KBM-7 (cell line): ENCODE measurements at regions not wholly inside any gene's neighbourhood (a gene's known extent, or its start where the extent isn't known, plus 50 kb on each side); places are given as distances from the start of the nearest gene placed in this dataset.

ENCODE experiments used
- DNase-seq: peaks from one replicate; pipeline ENCODE4 v3.0.0-alpha.2; 2015
- in situ Hi-C: fragments of 300-500 bp; cut with MboI; formaldehyde crosslinking; loops from 2 replicates; pipeline ENCODE4 v1.14.3; 2020; ENCODE audit warnings: low sequenced_read_pairs, low pct_unique_long_range_greater_than_20kb, mixed read lengths

DNA sequence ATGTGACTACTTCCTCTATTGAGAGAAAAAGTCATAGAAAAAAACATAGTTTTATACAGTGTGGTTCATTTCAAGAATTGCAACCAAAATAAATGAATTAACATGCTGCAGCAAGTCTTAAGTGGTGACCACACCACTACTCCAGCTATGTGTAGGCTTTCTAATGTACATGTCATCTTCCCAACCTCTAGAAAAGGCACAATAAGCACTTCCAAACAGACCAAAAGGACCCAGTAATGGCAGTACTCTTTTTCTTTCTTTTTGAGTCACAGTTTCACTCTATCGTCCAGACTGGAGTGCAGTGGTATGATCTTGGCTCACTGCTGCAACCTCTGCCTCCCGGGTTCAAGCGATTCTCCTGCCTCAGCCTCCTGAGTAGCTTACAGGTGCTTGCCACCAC lies 219.3 kb upstream of the KBTBD8 start:
- DNase-seq: no peak
- in situ Hi-C loops: no loop called here

GRCh38 chr3:66785191-66785909 lies 212.8 kb upstream of the KBTBD8 start:
- DNase-seq: no peak
- in situ Hi-C loops: no loop called here

DNA sequence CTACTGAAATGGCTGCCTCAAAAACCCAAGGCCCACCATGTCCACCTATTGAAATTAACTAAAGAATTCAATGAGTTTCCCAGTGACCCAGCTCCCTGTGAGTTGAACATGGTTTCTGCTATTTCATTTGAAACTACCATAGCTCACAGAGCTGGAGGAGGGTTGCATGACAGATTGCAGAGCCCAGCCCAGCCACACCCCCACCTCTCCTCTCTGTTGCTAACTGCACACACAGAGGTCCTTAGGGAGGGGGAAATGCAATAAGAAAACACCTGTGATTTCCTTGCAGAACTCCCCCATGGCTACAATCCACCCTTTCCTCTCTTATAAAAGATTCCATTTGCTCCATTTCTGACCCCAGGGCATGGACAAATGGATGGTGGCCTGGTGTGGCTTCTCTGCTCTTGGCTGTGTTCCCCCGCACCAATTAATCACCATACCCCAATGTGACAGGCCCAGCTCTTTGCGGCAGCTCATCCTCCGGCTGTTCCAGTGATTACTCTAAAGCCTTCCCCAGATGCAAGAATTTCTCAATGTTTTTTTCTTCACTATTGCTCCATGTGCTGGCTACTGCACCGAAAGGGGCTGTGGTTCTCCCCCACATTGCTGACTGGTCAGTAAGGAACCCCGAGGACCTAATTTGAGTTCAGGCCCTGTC lies 208.4 kb upstream of the KBTBD8 start:
- in situ Hi-C loops: no loop called here
- no peak for DNase-seq

- DNase-seq: no peak
- in situ Hi-C loops: no loop called here
These were observed 206.0 kb upstream of the KBTBD8 start for GRCh38 chr3:66792086-66792485.

DNA sequence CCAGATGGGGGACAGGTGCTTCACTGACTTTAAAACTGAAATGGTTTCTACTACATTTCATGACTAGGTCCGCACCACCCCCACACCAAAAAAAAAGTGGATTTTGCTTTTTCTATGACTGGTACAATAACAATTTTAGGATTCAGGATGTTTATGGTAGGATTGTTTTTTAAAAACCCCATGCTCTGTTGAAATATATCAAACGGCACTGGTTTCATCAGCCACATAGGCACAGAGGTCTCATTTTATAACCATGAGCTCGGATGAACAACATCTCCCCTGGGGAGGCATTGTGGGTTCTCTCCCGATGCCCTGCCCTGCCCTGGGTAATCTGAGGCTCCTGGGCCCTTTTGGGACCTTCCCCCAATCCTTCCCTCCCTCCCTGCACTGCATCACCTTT lies 202.7 kb upstream of the KBTBD8 start:
- in situ Hi-C loops: no loop called here
- DNase-seq: no peak

GRCh38 chr3:66796343-66796742 lies 201.8 kb upstream of the KBTBD8 start:
- no peak for DNase-seq
- in situ Hi-C loops: no loop called here

GRCh38 chr3:66797889-66798560 lies 200.1 kb upstream of the KBTBD8 start:
- DNase-seq: no peak
- in situ Hi-C loops: no loop called here

DNA sequence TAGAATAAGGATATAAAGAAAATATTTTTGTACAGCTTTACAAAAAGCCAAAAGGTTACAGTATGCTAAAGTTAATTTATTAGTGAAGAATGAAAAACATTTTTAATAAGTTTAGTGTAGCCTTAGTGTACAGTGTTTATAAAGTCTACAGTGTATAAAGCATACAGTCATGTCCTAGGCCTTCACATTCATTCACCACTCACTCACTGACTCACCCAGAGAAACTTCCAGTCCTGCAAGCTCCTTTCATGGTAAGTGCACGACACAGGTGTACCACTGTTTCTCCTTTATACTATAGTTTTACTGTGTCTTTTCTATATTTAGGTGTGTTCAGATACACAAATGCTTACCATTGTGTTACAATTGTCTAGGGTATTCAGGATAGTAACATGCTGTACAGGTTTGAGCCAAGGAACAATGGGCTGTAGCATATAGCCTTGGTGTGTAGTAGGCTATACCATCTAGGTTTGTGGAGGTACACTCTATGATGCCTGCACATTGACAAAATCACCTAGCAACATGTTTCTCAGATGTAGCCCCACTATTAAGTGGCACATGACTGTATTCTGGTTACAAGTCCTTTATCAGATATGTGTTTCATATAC lies 197.1 kb upstream of the KBTBD8 start:
- in situ Hi-C loops: loop anchor here (25.0 kb wide), 1 partner anchor 539 kb away; no protein-coding TSS in a partner anchor
- DNase-seq: no peak

DNA sequence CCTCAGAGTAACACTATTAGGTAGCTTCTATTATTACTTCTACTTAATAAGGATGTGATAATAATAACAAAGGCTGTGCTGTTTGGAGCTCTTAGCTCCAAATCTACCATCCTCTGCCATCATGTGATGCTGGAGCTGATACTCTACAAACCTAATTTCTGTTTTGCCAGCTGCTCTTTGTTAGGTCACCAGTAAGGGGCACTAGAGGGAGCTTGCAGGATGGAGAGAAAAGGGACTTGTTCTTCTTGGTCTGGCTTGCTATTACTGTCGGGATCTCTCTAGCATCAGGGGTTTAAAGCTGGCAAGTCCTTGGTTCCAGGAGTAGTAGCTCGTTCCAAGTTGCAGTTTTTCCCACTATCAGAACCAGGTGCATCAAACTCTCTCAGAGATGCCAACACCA lies 194.9 kb upstream of the KBTBD8 start:
- in situ Hi-C loops: loop anchor here (25.0 kb wide), 1 partner anchor 541 kb away; no protein-coding TSS in a partner anchor
- DNase-seq: no peak

DNA sequence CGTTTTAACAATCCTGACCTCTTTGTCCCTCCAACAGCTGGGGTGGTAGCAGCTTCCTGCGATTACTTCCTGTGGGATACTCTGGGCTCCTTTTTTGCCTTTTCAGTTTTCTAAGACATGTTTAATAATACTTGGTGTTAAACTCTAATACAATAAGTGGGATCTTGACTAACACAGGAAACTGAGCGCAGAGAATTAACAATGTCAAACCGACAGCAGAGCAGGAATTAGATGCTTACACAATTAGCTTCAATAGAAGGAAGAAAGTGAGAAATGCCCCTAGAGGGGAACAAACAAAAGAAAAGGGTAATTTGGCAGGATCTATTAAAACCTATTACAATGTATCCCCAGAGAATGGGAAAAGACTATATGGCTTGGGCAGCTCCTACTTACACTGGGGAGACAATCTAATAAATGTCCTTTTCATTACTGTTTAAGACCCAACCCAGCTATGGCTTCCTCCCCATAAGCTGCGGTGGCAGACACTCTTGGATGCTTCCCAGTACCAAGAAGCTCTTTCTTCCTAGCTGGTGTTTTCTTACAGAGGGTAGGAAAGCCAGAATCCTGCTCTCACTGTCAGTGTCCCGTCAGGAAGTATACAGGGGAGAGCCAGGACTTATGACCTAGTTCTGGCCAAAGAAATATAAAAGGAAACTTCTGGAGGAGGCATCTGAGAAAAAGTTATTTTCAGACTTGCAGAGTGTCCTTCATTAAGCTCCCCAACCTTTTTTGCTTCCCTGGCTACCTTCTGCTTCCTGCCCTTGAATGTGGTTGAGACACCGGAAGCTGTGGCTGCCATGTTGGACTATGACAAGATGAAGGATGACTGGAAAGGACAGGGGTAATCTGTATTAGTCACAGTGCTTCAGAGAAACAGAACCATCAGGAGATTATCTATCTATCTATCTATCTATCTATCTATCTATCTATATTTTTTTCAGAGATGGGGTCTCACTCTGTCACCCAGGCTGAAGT lies 194.1 kb upstream of the KBTBD8 start:
- in situ Hi-C loops: loop anchor here (25.0 kb wide), 1 partner anchor 542 kb away; no protein-coding TSS in a partner anchor
- no peak for DNase-seq

DNA sequence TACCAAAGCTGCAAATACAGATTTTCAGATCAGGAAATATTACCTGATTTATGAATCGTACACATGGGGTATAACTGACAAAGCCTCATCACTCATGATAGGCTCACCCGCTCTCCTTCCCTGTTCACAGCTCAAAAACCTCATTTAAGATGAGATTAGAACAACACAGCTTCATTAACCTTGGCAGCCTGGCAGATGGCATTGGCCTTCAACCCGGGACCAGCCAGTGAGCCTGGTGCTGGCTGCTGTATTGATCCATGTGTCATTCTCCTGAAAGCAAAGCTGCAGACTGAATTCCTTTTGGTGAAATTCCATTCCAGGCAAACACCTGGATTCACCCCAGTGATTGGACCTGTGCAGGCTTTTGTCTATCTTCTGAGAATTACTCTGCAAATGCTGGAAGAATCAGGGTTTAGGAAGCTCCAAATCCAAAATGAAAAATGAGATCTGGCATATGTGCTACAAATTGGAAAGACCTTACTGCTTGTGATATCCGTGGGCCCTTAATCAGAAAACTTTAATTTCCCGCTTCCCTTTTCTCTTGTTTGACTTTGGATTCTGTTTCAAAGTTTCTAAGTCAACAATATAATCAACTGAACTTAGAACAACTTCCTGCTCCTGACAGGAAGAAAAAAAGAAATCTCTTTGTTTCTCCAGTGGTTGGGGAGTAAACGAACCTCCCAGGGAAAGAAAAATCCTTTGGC lies 189.1 kb upstream of the KBTBD8 start:
- DNase-seq: no peak
- in situ Hi-C loops: loop anchor here (25.0 kb wide), 1 partner anchor 547 kb away; no protein-coding TSS in a partner anchor

GRCh38 chr3:66809595-66809958 lies 188.5 kb upstream of the KBTBD8 start:
- in situ Hi-C loops: loop anchor here (25.0 kb wide), 1 partner anchor 547 kb away; no protein-coding TSS in a partner anchor
- DNase-seq: no peak

DNA sequence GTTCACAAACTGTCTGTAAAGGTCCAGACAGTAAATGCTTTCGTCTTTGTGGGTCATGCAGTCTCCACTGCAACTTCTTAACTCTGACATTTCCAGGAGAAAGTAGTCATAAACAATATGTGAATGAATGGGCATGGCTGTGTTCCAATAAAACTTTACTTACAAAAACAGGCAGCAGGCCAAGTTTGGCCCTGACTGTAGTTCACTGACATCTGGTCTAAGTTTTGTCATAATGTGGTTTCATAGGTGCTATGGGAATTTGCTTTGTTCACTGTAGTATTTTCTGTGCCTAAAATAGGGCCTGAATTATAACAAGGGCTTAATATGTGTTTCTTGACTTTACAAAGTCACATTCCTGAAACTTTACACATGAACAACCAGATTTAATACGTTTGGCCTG lies 186.0 kb upstream of the KBTBD8 start:
- DNase-seq: no peak
- in situ Hi-C loops: loop anchor here (25.0 kb wide), 1 partner anchor 550 kb away; no protein-coding TSS in a partner anchor

- in situ Hi-C loops: loop anchor here (25.0 kb wide), 1 partner anchor 550 kb away; no protein-coding TSS in a partner anchor
- no peak for DNase-seq
These were observed 185.4 kb upstream of the KBTBD8 start for GRCh38 chr3:66812741-66813140.

DNA sequence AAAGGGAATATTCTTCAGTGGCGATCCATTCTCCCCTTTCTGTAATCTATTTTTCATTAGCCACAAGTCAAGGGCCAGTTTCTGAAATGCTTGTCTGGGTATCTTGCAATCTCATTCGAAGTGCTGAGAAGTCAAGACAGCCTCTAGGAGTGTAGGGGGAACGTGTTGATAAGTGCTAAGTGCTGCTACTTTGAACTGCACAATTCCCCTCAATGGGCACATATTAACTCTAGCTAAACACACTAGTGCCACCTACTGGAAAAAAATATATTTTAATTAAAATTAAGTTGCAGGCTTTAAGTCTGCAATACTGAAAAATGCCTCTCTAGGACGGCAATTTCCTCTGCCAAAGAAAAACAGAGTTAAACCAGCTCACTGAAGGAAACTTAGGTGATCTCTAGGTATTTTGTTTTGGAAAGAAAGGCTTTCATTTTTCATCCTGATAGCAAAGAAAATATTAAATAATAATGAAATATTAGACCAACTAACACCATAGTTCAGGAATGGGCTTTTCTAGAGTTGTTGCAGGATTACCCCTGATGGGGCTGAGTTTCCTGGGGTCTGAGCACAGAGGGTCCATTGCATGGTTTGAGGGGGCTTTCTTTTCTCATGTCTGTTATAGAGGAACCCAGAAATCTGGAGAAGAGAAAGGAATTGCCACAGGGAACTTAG lies 181.9 kb upstream of the KBTBD8 start:
- in situ Hi-C loops: loop anchor here (25.0 kb wide), 1 partner anchor 554 kb away; no protein-coding TSS in a partner anchor
- DNase-seq: peak; percentile 67

GRCh38 chr3:66817951-66818557 lies 180.1 kb upstream of the KBTBD8 start:
- in situ Hi-C loops: loop anchor here (25.0 kb wide), 1 partner anchor 556 kb away; no protein-coding TSS in a partner anchor
- DNase-seq: no peak

- no peak for DNase-seq
- in situ Hi-C loops: loop anchor here (10.0 to 25.0 kb wide), 2 partner anchors 415 to 558 kb away; no protein-coding TSS in a partner anchor
These were observed 178.1 kb upstream of the KBTBD8 start for GRCh38 chr3:66819993-66820501.
